OCI-LY3 (cell line): ENCODE measurements at regions not wholly inside any gene's neighbourhood (a gene's known extent, or its start where the extent isn't known, plus 50 kb on each side); places are given as distances from the start of the nearest gene placed in this dataset.
A peak's percentile ranks its signal among the peaks of the same experiment; 100 is the strongest.

Experiments used
- H2AFZ ChIP-seq: fragments of 200-600, 300-600 bp; shearing (Covaris generic); 2 replicates; pipeline ENCODE4 v1.6.0; 2014; ENCODE audit warnings: antibody characterized with exemption, low read depth, low read length
- H3K27ac ChIP-seq: fragments of 200-600, 300-600 bp; sonication (generic); 2 replicates; pipeline ENCODE4 v1.5.1; 2014; ENCODE audit warnings: mild to moderate bottlenecking, low read length, moderate library complexity, mixed read lengths
- H3K27me3 ChIP-seq: fragments of 200-600, 300-600 bp; sonication (generic); 2 replicates; pipeline ENCODE4 v1.6.1; 2014; ENCODE audit warnings: low read depth, low read length, mixed read lengths
- H3K36me3 ChIP-seq: fragments of 200-600, 300-600 bp; sonication (generic); replicated peaks from 2 replicates; pipeline ENCODE3; 2014; ENCODE audit warnings: low read depth, low read length, mixed read lengths
- H3K4me1 ChIP-seq: fragments of 300-600, 200-600 bp; sonication (generic); 2 replicates; pipeline ENCODE4 v1.6.1; 2014; ENCODE audit warnings: low read length, mixed read lengths
- H3K4me2 ChIP-seq: fragments of 200-600, 300-600 bp; sonication (generic); 2 replicates; pipeline ENCODE4 v1.6.1; 2014; ENCODE audit warnings: low read length, mixed read lengths
- H3K4me3 ChIP-seq: fragments of 300-600, 200-600 bp; sonication (generic); 2 replicates; pipeline ENCODE4 v1.5.1; 2014; ENCODE audit warnings: antibody characterized with exemption, mild to moderate bottlenecking, low read length, moderate library complexity
- H3K79me2 ChIP-seq: fragments of 300-600, 200-600 bp; shearing (Covaris generic); 2 replicates; pipeline ENCODE4 v1.6.1; 2014; ENCODE audit warnings: mild to moderate bottlenecking, low read length, mixed read lengths
- H3K9ac ChIP-seq: fragments of 300-600, 200-600 bp; shearing (Covaris generic); 2 replicates; pipeline ENCODE4 v1.6.0; 2014; ENCODE audit warnings: mild to moderate bottlenecking, low read length, moderate library complexity
- H3K9me3 ChIP-seq: fragments of 200-600, 300-600 bp; shearing (Covaris generic); 2 replicates; pipeline ENCODE4 v1.6.1; 2014; ENCODE audit warnings: low read length, mixed read lengths; ENCODE audit not compliant: insufficient read depth
- H4K20me1 ChIP-seq: fragments of 200-600, 300-600 bp; sonication (generic); 2 replicates; pipeline ENCODE4 v1.6.1; 2016; ENCODE audit warnings: low read length, mixed read lengths; ENCODE audit not compliant: insufficient read depth
- CTCF ChIP-seq: fragments of 200-600, 300-600 bp; sonication (generic); IDR thresholded peaks from 2 replicates; pipeline ENCODE4 v1.5.1; 2014; ENCODE audit warnings: antibody characterized with exemption, low read length, low read depth
- EZH2phosphoT487 ChIP-seq: fragments of 200-600 bp; shearing (Covaris generic); IDR thresholded peaks from 2 replicates; pipeline ENCODE4 v1.6.1; 2018; ENCODE audit warnings: antibody characterized with exemption, mixed run types, low read depth

- Histone ChIP-seq H3K9me3 (no peaks in the 10 kb centered on the region), H3K36me3 (no peaks in the 10 kb centered on the region), H3K27ac (no peak overlapping the region), H2AFZ (peak overlapping the region; percentile 78), H3K4me2 (peak overlapping the region; percentile 77), H3K79me2 (no peaks in the 10 kb centered on the region), H3K27me3 (peaks cover 50% of the 10 kb centered on the region), H3K9ac (peak overlapping the region; percentile 51), H4K20me1 (no peaks in the 10 kb centered on the region), H3K4me3 (peak overlapping the region; percentile 76), H3K4me1 (peaks cover 22% of the 10 kb centered on the region)
- TF ChIP-seq CTCF, result peak; percentile 99
- TF ChIP-seq EZH2phosphoT487, result no peak
Observed at GRCh38 chr4:140252742-140253555, 99.0 kb upstream of the MAML3 start.

GRCh38 chr4:140252141-140252741 lies 98.3 kb upstream of the MAML3 start:
- Histone ChIP-seq H3K4me3 (peak overlapping the region; percentile 76), H3K4me1 (peaks cover 22% of the 10 kb centered on the region), H3K9me3 (no peaks in the 10 kb centered on the region), H3K9ac (peak overlapping the region; percentile 51), H3K36me3 (no peaks in the 10 kb centered on the region), H4K20me1 (no peaks in the 10 kb centered on the region), H3K79me2 (no peaks in the 10 kb centered on the region), H3K27ac (no peak overlapping the region), H3K4me2 (peak overlapping the region; percentile 77), H2AFZ (peak overlapping the region; percentile 78), H3K27me3 (peaks cover 53% of the 10 kb centered on the region)
- TF ChIP-seq CTCF, result no peak
- TF ChIP-seq EZH2phosphoT487, result no peak

- Histone ChIP-seq H3K4me2 (no peak overlapping the region), H3K27ac (no peak overlapping the region), H3K4me1 (peaks cover 22% of the 10 kb centered on the region), H3K27me3 (peaks cover 55% of the 10 kb centered on the region), H3K79me2 (no peaks in the 10 kb centered on the region), H3K36me3 (no peaks in the 10 kb centered on the region), H3K9ac (no peak overlapping the region), H3K4me3 (no peak overlapping the region), H3K9me3 (no peaks in the 10 kb centered on the region), H4K20me1 (no peaks in the 10 kb centered on the region), H2AFZ (no peak overlapping the region)
- no peak for TF ChIP-seq EZH2phosphoT487
- no peak for TF ChIP-seq CTCF
Observed at GRCh38 chr4:140251571-140251970, 97.6 kb upstream of the MAML3 start.

GRCh38 chr4:140250989-140251552 lies 97.1 kb upstream of the MAML3 start:
- H3K79me2 ChIP-seq, result no peaks in the 10 kb centered on the region
- TF ChIP-seq EZH2phosphoT487, result no peak
- no peak for TF ChIP-seq CTCF
- no peaks in the 10 kb centered on the region for H3K36me3 ChIP-seq
- H3K4me1 ChIP-seq, result peaks cover 21% of the 10 kb centered on the region
- H3K4me2 ChIP-seq, result no peak overlapping the region
- H3K9ac ChIP-seq, result no peak overlapping the region
- H4K20me1 ChIP-seq, result no peaks in the 10 kb centered on the region
- H3K27me3 ChIP-seq, result peaks cover 55% of the 10 kb centered on the region
- no peak overlapping the region for H3K27ac ChIP-seq
- no peaks in the 10 kb centered on the region for H3K9me3 ChIP-seq
- no peak overlapping the region for H2AFZ ChIP-seq
- no peak overlapping the region for H3K4me3 ChIP-seq
